NCI-H1436 (cell line): ENCODE measurements at regions not wholly inside any gene's neighbourhood (a gene's known extent, or its start where the extent isn't known, plus 50 kb on each side); places are given as distances from the start of the nearest gene placed in this dataset.
"Not testable (repeated sequence)": the region's sequence is repeated elsewhere in the genome, so short reads cannot be mapped to it uniquely, and the experiment has no call there.

ENCODE experiments used
- DNase-seq: peaks from one replicate; lab custom pipeline; 2025; lab: John Stamatoyannopoulos, UW

DNA sequence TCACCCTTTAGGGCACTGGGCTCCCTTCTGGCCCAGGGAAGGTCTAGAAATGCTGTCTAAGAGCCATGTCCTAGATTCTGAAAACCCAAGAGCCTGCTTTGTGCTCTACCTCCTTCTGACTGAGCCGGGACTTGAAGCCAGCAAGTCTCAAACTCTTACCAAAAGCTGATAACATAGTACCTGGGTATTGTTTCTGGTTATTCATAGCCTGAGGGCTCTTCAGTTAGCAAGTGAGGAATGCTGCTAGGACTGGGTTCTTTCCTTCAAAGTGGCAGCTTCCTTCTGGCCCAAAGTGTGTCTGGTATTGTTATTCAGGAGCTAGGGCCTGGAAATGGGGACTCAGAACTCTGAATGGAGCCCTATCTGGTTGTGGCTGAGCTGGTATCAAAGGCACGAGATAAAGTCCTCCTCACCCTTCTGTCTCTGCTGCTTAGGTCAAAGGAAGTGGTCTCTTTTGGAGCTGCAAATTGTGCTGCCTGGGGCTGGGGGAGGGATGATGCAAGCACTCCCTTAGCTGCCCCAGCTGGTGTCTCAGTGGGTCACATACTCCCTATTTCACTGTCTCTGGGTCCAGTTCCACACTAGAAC is 696.0 kb upstream of the CCDC179 start:
- no peak for DNase-seq

DNA sequence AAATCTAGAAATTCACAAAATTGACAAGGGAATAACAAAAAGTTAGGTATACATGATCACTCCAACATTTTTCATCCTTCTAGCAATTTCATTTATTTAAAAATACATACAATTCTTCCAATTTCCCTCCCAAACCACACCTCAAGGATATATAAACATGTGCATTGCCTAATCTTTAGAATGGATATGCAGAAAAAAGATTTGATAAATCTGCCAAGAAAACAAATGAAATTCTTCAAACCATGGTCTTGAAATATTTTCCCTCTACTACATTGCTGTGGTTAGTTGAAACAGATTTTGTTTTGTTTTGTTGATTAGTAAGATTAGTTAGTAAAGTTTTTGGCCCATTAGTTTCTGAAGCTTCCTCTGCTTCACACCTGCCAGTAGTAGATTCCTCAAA is 703.3 kb upstream of the CCDC179 start:
- no peak for DNase-seq

DNA sequence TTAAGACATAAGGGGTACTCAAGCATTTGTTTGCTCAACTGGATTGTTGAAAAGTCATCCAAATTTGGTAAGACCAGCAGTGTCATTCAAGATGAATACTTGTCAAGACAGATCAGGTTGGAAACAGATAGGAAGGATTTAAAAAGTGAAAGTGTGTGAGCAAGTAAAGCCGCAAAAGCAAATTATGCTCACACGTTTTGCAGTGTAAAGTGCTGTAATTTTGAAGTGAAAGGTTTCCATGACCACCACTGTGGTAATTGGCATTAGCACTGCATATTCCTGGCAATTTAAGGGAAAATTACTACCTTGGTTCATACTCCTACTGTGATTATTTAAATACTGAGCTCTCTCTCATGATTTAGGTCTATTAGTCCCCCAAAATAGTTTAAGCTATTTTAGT is 704.1 kb upstream of the CCDC179 start:
- no peak for DNase-seq

DNA sequence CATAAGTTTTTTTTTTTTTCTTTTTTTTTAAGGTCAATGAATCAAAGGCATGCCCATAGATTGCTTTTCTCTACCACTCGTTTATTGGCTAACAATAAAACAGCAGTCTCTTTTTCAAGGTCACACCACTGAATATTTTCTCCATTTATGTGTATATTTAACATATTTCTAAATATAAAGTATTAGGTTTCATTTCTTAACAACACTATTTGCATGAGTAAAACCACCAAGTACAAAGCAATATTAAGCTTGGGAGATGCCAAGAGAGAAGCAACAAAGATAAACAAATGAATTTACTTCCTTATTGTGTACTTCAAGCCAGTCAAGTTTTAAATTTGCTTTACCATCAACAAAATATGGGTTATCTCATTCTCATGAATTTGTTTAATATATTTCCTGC is 708.9 kb upstream of the CCDC179 start:
- no peak for DNase-seq

DNA sequence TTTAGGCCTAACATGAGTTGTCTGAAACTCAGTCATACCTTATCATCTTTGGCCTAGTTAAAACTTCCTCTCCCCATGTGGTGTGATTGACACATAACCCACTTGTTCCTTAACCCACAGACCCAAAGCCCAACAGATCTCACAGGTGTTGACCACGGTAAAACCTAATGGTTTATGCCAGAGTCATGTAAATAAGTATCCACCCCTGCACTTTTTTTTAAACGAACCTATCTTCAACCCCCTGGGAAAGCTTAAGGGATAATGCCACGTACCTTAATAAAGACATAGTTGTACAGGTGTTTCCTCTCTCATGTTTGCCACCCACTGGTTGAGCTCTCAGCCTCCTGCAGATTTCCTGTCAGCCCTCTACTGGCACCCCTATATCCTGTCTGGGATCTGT is 709.3 kb upstream of the CCDC179 start:
- DNase-seq = no peak

DNA sequence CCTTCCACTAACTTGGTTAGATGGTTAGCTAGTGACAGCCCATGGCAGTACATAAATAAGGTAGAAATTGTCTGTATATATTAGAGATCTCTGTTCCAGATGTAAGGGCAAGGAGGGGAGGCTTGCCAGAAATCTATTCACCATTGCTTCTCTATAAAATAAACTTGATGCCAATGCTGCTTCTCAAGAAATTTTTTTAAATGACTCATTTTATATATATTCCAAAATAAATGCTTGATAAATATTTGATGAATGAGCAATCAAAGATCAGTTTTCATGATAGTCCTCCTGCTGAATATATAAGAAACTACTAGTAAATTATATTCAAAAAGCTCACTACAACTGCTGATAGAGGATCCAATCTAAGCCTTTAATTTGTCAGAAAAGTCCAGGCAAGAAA is 710.6 kb upstream of the CCDC179 start:
- no peak for DNase-seq

DNA sequence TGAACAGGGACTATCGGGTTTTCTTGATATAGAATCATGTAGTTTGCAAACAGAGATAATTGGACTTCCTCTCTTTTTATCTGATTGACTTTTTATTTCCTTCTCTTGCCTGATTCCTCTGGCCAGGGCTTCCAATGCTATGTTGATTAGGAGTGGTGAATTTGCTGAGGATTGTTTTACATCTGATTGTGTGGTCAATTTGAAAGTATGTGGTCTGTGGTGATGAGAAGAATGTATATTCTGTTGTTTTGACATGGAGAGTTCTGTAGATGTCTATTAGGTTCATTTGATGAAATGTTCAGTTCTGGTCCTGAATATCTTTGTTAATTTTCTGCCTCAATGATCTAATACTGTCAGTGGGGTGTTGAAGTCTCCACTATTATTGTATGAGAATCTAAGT is 713.2 kb upstream of the CCDC179 start:
- no peak for DNase-seq

DNA sequence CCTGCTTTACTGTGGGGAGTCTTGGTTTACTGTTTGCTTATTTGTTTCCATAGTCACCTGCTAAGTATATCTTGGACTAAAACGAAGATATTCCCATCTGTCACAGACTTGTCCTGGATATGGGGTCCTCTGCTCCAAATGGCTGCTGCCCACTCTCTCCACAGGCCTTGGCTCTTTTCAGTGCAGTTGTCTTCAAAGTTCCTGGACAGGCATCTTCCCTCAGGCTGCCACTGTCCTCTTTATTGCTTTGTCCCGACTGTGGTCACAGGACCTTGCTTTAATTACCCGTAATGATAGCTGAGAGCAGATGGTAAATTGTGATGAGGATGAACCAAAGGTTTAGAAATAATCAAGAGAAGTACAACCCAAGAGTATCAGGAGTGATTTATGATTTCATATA is 713.9 kb upstream of the CCDC179 start:
- no peak for DNase-seq

DNA sequence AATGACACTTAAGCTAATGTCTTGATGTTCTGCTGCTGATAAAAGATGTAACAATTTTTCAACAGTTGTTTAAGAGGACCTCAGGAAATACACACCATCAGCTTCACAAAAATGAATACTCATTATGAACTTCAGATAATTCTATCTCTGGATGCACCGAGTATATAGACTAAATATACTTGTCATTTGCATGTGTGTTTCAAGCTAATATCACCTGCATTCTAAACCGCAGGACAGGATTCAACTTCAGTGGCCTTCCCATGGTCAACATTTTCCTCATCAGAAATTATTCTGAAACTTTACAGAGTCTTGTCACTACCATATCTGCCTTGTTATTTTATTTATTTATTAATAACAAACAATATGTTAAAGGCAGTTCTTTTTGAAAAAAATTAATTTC is 717.0 kb upstream of the CCDC179 start:
- no peak for DNase-seq

DNA sequence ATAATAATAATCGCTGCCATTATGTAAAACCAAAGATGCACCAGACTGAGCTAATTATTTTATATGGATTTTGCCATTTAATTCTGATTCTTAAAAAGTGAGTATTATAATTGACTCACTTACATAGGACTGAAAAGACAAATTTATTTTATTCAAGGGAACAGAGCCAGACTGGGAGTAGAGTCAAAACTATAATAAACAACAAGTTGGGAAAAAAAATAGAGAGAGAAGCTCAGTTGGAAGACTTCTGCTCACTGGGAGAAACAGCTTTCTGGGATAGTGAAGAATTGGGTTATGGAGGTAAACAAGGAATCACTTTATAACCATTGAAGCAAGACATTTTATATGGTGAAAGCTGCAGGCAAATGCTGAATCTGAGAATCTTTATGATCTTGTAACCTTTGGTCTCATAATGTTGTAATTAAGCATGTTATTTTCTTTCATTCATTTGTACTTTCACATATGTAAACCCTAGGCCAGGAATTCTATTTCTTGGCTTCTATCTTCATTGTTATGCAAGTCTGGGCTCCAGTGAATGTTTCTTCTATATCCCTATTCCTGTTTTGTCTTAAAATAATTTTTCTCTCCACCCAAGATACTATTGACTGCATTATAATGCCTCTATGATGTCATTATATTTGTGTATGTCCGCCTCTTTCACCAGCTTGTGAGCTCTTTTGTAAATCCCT is 725.3 kb upstream of the CCDC179 start:
- DNase-seq = no peak

DNA sequence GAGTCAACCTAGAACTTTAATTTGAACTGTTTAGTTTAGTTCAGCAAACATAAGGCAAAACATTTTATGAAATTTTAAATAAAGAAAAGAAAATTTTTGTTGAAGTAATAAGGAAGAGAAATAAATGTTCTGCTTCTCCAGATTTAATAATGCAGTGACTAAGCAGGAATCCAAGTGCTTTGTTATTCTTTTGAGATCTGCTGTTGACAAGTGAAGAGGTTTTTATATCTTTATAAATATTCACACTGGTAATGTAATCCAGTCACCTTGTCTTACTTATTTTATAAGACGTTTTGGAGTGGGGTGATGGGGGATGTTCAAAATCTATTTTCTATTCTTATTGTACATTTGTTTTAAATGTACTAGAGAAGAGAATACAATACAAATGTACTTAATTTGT is 725.9 kb upstream of the CCDC179 start:
- DNase-seq = no peak

DNA sequence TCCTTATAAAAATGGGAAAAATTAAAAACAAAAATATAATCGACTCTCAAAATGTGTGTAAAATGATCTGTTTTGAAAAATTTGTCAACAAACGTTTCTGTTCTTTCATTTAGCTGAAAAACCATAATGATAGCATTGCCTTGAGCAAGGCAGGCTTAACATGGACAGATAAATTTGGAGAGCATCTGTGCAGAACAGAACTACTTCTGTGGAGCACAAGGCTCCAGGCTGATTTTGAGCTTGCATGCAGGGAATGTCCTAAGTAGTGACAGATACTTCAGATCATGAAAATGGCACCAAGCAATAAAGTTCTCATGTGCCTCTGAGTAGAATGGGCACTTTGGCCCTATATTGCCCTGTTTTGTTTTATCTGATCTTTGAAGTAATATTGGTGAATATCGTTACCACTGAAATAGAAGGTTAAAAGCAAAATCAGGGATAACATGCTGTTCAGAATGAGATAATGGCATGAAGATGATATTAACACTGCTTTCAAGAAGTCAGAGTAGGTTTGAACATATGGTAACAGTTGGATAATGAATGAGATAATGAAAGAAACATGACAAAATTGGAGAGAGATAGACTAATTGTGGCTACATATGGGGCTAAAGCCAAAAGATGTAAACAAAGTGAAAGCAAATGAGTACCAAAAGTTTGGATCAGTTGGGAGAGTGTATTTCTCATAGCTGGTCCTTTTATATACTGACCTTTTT is 730.5 kb upstream of the CCDC179 start:
- DNase-seq = no peak

DNA sequence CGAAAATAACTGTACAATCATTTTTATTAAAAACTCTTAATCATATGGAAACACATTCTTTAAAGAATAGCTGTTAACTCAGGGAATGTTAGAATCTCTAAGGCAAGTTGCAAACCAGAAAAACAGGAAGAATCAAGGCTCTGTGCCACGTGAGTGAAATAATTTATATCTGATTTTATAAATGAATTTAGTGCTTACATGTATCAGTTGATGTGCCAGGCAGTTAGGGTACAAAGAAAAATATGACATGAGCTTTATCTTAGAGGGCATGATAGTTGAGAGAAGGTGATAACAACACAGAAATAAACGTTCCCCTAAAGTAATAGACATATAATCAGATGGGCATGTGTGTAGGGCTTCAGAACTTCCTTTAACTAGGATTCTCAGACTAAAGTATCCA is 734.5 kb upstream of the CCDC179 start:
- DNase-seq = no peak

DNA sequence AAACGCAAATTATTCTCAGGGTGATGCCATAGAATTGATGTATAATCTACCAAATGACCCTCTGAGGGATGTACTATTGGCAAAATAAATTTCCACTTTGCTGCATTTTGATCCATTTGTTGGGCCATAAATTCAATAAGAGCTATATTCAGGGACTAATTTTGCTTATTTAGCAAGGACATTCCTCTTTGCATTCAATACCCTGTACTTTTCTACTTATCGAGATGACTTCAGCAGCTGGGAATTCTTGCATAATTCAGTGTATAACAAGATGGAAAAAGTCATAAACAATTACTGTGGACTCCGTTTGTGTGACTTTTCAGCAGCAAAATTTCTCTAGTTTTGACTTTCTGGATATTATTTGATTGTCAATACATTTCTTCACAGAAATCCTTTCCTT is 744.7 kb upstream of the CCDC179 start:
- DNase-seq = no peak

DNA sequence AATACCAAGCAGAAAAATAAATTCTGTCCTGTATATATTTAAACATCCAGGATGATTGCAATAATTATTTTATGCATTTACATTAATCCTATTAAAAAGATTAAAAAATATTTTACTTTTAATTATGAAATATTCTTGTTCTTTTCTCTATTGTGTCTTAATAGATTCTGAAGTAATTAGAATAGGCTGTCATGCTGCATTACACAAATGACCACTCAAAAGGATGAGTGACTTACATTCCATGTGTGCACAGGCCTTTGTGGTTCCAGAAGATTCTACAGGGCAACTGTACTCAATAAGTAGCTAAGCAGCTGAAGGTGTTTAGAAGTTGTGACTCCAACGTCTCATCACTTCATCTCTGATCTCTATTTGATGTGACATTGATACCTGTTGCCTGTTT is 745.9 kb upstream of the CCDC179 start:
- DNase-seq = no peak

DNA sequence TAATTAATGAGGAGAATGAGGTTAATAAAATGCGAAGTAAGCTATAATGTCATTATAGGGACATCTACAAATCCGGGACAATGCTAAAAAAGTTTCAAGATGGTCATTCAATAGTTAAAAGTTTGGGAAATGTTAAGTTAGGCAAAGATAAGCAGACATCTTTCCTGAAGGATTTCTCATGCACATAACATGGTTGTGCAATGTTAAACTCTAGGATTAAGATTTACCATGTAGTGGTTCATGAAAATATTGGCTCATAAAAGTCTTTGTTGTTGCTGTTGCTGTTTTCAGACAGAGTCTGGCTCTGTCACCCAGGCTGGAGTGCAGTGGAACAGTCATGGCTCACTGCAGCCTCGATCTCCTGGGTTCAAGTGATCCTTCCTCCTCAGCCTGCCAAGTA is 751.5 kb upstream of the CCDC179 start:
- DNase-seq = no peak

DNA sequence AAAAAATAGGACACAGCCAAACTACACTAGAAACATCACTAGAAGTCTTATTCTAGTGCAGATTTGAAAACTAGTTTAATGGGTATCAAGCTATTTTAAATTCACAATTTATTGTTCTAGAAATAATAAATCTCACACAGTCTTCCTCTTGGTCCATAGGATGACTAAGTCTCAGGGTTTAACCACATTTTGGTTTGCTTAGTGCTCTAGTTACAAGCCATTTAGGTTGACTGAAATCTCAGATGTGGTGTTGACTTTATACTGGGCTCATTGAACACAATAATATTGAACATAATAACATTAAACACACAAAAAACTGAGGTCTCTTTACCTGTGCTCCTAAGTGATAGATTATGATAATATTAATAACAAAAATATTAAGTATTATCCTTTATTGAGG is 760.3 kb upstream of the CCDC179 start:
- no peak for DNase-seq

DNA sequence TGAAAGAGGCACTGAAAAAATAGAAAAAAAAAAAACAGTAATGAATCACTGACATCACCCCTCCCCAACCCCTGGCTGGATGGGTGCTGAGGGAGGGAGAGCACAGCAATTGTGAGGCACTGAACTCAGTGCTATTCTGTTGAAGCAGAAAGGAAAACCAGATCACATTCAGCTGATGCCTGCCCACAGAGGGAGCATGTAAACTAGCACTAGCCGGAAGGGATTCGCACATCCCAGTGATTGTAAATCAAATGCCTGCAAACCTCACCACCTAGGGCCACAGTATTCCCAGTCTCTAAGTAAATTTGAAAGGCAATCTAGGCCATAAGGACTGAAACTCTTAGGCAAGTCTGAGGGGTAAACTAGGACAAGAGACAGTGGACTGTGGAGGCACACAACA is 772.0 kb upstream of the CCDC179 start:
- no peak for DNase-seq

DNA sequence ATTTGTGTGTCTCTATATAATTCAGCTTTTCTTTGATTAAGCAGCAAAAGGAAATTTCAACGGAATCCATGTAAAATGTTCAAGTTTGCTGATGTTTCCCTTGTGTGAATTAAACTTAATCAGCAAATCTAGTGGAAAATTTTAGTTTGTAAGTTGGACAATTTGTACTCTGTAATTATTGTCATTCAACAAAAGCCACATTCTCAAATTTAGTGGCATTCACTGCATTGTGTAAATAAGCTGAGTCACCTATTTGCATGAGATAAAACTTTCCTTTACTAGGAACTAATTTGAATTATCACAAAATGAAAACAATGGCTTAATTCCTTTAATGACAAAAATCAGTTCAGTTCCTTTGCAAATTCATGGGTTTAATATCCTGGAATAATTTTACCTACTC is 784.2 kb upstream of the CCDC179 start:
- no peak for DNase-seq

DNA sequence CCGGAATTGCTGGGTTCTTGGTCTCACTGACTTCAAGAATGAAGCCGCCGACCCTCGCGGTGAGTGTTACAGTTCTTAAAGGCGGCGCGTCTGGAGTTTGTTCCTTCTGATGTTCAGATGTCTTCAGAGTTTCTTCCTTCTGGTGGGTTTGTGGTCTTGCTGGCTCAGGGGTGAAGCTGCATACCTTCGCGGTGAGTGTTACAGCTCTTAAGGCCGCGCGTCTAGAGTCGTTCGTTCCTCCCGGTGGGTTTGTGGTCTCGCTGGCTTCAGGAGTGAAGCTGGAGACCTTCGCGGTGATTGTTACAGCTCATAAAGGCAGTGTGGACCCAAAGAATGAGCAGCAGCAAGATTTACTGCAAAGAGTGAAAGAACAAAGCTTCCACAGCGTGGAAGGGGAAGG is 792.1 kb upstream of the CCDC179 start:
- DNase-seq = not testable (repeated sequence)

DNA sequence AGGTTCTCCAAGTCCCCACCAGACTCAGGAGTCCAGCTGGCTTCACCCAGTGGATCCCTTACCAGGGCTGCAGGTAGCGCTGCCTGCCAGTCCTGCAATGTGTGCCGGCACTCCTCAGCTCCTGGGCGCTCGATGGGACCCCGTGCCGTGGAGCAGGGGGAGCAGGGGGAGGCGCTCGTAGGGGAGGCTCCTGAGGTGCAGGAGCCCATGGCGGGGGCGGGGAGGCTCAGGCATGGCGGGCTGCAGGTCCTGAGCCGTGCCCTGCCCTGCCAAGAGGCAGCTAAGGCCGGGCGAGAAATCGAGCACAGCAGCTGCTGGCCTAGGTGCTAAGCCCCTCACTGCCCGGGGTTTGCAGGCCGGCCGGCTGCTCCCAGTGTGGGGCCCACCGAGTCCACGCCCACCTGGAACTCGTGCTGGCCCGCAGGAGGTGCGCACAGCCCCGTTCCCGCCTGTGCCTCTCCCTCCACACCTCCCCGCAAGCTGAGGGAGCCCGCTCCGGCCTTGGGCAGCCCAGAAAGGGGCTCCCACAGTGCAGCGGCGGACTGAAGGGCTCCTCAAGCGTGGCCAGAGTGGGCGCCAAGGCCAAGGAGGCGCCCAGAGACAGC is 792.9 kb upstream of the CCDC179 start:
- DNase-seq = no peak

DNA sequence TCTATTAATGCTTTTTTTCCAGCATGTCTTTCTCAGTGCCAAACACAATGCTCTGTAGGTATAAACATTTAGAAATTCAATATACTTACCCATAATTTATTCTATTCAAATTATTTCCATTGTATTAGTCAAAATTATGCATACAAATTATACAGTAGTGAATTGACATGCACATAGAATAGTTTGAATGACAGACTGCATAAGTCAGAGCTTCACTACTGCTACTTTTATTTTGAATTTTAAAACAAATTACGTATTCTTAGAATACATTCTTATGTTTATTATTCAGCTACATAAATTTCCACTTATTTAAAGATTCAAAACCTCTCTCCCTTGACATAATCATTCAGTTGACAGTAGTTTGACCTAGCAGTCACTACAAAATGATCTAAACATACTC is 808.0 kb upstream of the CCDC179 start:
- DNase-seq = no peak

DNA sequence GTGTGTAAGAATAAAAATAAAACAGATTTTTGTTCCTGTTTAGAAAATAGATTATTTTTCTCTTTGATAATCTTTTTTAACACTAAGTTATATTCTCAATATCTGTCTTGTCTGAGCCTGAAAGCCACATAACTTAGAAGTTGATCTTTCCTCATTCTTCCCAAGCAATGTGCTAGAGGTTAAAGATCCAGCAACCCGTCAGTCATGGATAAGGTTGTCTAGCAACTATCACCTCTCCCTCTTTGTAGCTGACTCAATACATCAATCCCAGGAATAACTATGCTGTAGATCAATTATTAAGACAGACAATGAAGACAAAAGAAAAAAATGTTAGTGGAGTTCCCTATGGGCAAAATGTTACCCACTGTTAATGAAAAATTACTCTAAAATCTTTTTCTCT is 813.1 kb upstream of the CCDC179 start:
- DNase-seq = no peak
